ENCODE measurements at regions not wholly inside any gene's neighbourhood (a gene's known extent, or its start where the extent isn't known, plus 50 kb on each side); places are given as distances from the start of the nearest gene placed in this dataset.
"Not testable (repeated sequence)": the region's sequence is repeated elsewhere in the genome, so short reads cannot be mapped to it uniquely, and the experiment has no call there.

- DNase-seq (no peak), ATAC-seq (ENCODE audit: poor library complexity) (no peak)
- intact Hi-C loops (cut with DNase I) = no loop called here
Observed at GRCh38 chr7:130949550-130949949, 215.5 kb upstream of the KLF14 start.

- ATAC-seq (ENCODE audit: poor library complexity) (no peak), DNase-seq (no peak)
- intact Hi-C loops (cut with DNase I) = no loop called here
Observed at GRCh38 chr7:130950054-130950453, 216.0 kb upstream of the KLF14 start.

GRCh38 chr7:130950741-130951140 lies 216.7 kb upstream of the KLF14 start:
- DNase-seq = no peak
- no peak for ATAC-seq (ENCODE audit: poor library complexity)
- intact Hi-C loops (cut with DNase I) = no loop called here

GRCh38 chr7:130951303-130951975 lies 217.4 kb upstream of the KLF14 start:
- DNase-seq = no peak
- no peak for ATAC-seq (ENCODE audit: poor library complexity)
- intact Hi-C loops (cut with DNase I) = no loop called here

- ATAC-seq (ENCODE audit: poor library complexity) = no peak
- intact Hi-C loops (cut with DNase I) = no loop called here
Observed at GRCh38 chr7:130951976-130952876, 218.2 kb upstream of the KLF14 start.

GRCh38 chr7:130953196-130953595 lies 219.2 kb upstream of the KLF14 start:
- ATAC-seq (ENCODE audit: poor library complexity) (no peak), DNase-seq (no peak)
- intact Hi-C loops (cut with DNase I) = no loop called here

More at GRCh38 chr7:130951976-130952876, 218.2 kb upstream of the KLF14 start:
- no peak for DNase-seq

- intact Hi-C loops (cut with DNase I) = no loop called here
- DNase-seq (no peak), ATAC-seq (ENCODE audit: poor library complexity) (no peak)
Observed at GRCh38 chr7:130954918-130955564, 221.0 kb upstream of the KLF14 start.

- intact Hi-C loops (cut with DNase I) = no loop called here
- DNase-seq (no peak), ATAC-seq (ENCODE audit: poor library complexity) (peak; percentile 17)
Observed at GRCh38 chr7:130955565-130955919, 221.5 kb upstream of the KLF14 start.

- intact Hi-C loops (cut with DNase I) = no loop called here
- DNase-seq (no peak), ATAC-seq (ENCODE audit: poor library complexity) (no peak)
Observed at GRCh38 chr7:130956417-130957136, 222.6 kb upstream of the KLF14 start.

- intact Hi-C loops (cut with DNase I) = no loop called here
- ATAC-seq (ENCODE audit: poor library complexity) (no peak), DNase-seq (no peak)
Observed at GRCh38 chr7:130957137-130957513, 223.1 kb upstream of the KLF14 start.

GRCh38 chr7:130957722-130958435 lies 223.9 kb upstream of the KLF14 start:
- ATAC-seq (ENCODE audit: poor library complexity); DNase-seq; intact Hi-C loops (cut with DNase I): not testable (repeated sequence)

GRCh38 chr7:130958846-130959245 lies 224.8 kb upstream of the KLF14 start:
- no peak for ATAC-seq (ENCODE audit: poor library complexity)
- intact Hi-C loops (cut with DNase I) = no loop called here
- no peak for DNase-seq

- intact Hi-C loops (cut with DNase I) = no loop called here
- ATAC-seq (ENCODE audit: poor library complexity) (no peak), DNase-seq (no peak)
Observed at GRCh38 chr7:130959743-130960207, 225.8 kb upstream of the KLF14 start.

GRCh38 chr7:130960208-130960988 lies 226.4 kb upstream of the KLF14 start:
- intact Hi-C loops (cut with DNase I) = no loop called here
- ATAC-seq (ENCODE audit: poor library complexity) (peak; percentile 35), DNase-seq (no peak)

GRCh38 chr7:130961128-130961601 lies 227.2 kb upstream of the KLF14 start:
- ATAC-seq (ENCODE audit: poor library complexity) = no peak
- no peak for DNase-seq
- intact Hi-C loops (cut with DNase I) = no loop called here

GRCh38 chr7:130962109-130962508 lies 228.1 kb upstream of the KLF14 start:
- intact Hi-C loops (cut with DNase I) = no loop called here
- ATAC-seq (ENCODE audit: poor library complexity) (no peak), DNase-seq (no peak)

GRCh38 chr7:130963339-130963738 lies 229.3 kb upstream of the KLF14 start:
- intact Hi-C loops (cut with DNase I) = no loop called here
- DNase-seq (no peak), ATAC-seq (ENCODE audit: poor library complexity) (no peak)

GRCh38 chr7:130965515-130965914 lies 231.5 kb upstream of the KLF14 start:
- DNase-seq (no peak), ATAC-seq (ENCODE audit: poor library complexity) (no peak)
- intact Hi-C loops (cut with DNase I) = no loop called here
